ENCODE measurements at regions not wholly inside any gene's neighbourhood (a gene's known extent, or its start where the extent isn't known, plus 50 kb on each side); places are given as distances from the start of the nearest gene placed in this dataset.
"Not testable (repeated sequence)": the region's sequence is repeated elsewhere in the genome, so short reads cannot be mapped to it uniquely, and the experiment has no call there.

- no CpG with 5 or more reads among the region's 5 CpGs for WGBS (ENCODE audit: insufficient coverage, insufficient read length)
- Histone ChIP-seq H3K4me1 (ENCODE audit: control insufficient read depth, insufficient read depth, low read length) (no peaks in the 10 kb centered on the region), H3K4me3 (ENCODE audit: low read length) (no peak overlapping the region), H3K36me3 (ENCODE audit: control insufficient read depth, insufficient read depth, low read length) (no peaks in the 10 kb centered on the region), H3K9me3 (ENCODE audit: control insufficient read depth, insufficient read depth, low read length) (no peaks in the 10 kb centered on the region), H3K27ac (ENCODE audit: low read length) (no peak overlapping the region), H3K27me3 (ENCODE audit: control insufficient read depth, insufficient read depth, low read length) (no peaks in the 10 kb centered on the region)
- DNase-seq (ENCODE audit: low read depth, low spot score), result no peak
These were observed 173.3 kb downstream of the CD83 start for GRCh38 chr6:14290772-14291330.

DNA sequence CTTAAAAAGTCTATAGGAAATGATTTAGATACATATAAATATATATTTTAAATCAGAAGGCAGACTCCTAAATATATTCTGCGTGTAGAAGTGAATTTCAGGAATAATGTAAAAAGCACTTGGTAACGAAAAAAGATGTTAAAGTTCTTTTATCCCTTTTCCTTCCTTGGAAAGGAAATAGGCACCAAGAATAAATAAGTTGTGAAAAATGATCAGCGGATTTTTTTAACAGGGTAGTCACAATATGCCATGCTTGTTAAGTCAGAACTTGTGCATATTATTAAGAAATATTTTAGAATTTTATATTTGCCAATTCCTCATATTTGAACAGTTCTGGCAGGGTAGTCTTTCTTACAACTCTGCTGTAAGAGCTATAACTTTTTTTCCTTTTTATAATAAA lies 173.8 kb downstream of the CD83 start:
- no peak overlapping the region for H3K27ac ChIP-seq (ENCODE audit: low read length)
- H3K4me1 ChIP-seq (ENCODE audit: control insufficient read depth, insufficient read depth, low read length), result no peaks in the 10 kb centered on the region
- H3K36me3 ChIP-seq (ENCODE audit: control insufficient read depth, insufficient read depth, low read length), result no peaks in the 10 kb centered on the region
- no peak for DNase-seq (ENCODE audit: low read depth, low spot score)
- no peaks in the 10 kb centered on the region for H3K9me3 ChIP-seq (ENCODE audit: control insufficient read depth, insufficient read depth, low read length)
- no peak overlapping the region for H3K4me3 ChIP-seq (ENCODE audit: low read length)
- no CpG with 5 or more reads among the region's 3 CpGs for WGBS (ENCODE audit: insufficient coverage, insufficient read length)
- no peaks in the 10 kb centered on the region for H3K27me3 ChIP-seq (ENCODE audit: control insufficient read depth, insufficient read depth, low read length)

- no peak overlapping the region for H3K27ac ChIP-seq (ENCODE audit: low read length)
- DNase-seq (ENCODE audit: low read depth, low spot score), result no peak
- H3K4me3 ChIP-seq (ENCODE audit: low read length), result no peak overlapping the region
- WGBS (ENCODE audit: insufficient coverage, insufficient read length), result no CpG with 5 or more reads among the region's 3 CpGs
- H3K27me3 ChIP-seq (ENCODE audit: control insufficient read depth, insufficient read depth, low read length), result no peaks in the 10 kb centered on the region
- H3K9me3 ChIP-seq (ENCODE audit: control insufficient read depth, insufficient read depth, low read length), result no peaks in the 10 kb centered on the region
- no peaks in the 10 kb centered on the region for H3K4me1 ChIP-seq (ENCODE audit: control insufficient read depth, insufficient read depth, low read length)
- no peaks in the 10 kb centered on the region for H3K36me3 ChIP-seq (ENCODE audit: control insufficient read depth, insufficient read depth, low read length)
These were observed 174.5 kb downstream of the CD83 start for GRCh38 chr6:14292119-14292518.

GRCh38 chr6:14294270-14294951 lies 176.8 kb downstream of the CD83 start:
- Histone ChIP-seq H3K27ac (ENCODE audit: low read length) (peak overlapping the region; percentile 63), H3K4me1 (ENCODE audit: control insufficient read depth, insufficient read depth, low read length) (no peaks in the 10 kb centered on the region), H3K27me3 (ENCODE audit: control insufficient read depth, insufficient read depth, low read length) (no peaks in the 10 kb centered on the region), H3K9me3 (ENCODE audit: control insufficient read depth, insufficient read depth, low read length) (no peaks in the 10 kb centered on the region), H3K36me3 (ENCODE audit: control insufficient read depth, insufficient read depth, low read length) (no peaks in the 10 kb centered on the region), H3K4me3 (ENCODE audit: low read length) (no peak overlapping the region)
- WGBS (ENCODE audit: insufficient coverage, insufficient read length), result no CpG with 5 or more reads among the region's 4 CpGs
- DNase-seq (ENCODE audit: low read depth, low spot score), result no peak

DNA sequence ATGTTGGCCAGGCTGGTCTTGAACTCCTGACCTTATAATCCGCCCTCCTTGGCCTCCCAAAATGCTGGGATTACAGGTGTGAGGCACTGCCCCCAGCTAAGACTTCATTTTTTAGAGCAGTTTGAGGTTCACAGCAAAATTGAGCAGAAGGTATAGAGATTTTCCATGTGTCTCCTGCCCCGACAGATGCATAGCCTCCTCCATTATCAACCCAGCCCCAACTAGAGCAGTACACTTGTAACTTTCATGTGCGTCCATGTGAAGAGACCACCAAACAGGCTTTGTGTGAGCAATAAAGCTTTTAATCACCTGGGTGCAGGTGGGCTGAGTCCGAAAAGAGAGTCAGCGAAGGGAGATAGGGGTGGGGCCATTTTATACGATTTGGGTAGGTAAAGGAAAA lies 179.1 kb downstream of the CD83 start:
- WGBS (ENCODE audit: insufficient coverage, insufficient read length), result no CpG with 5 or more reads among the region's 6 CpGs

GRCh38 chr6:14297118-14297517 lies 179.5 kb downstream of the CD83 start:
- WGBS (ENCODE audit: insufficient coverage, insufficient read length), result no CpG with 5 or more reads among the region's 7 CpGs
- not testable (repeated sequence) for H3K36me3 ChIP-seq (ENCODE audit: control insufficient read depth, insufficient read depth, low read length); H3K4me1 ChIP-seq (ENCODE audit: control insufficient read depth, insufficient read depth, low read length); H3K4me3 ChIP-seq (ENCODE audit: low read length); H3K27ac ChIP-seq (ENCODE audit: low read length); DNase-seq (ENCODE audit: low read depth, low spot score); H3K27me3 ChIP-seq (ENCODE audit: control insufficient read depth, insufficient read depth, low read length); H3K9me3 ChIP-seq (ENCODE audit: control insufficient read depth, insufficient read depth, low read length)

More for the DNA sequence above, 179.1 kb downstream of the CD83 start:
- H3K4me1 ChIP-seq (ENCODE audit: control insufficient read depth, insufficient read depth, low read length); DNase-seq (ENCODE audit: low read depth, low spot score); H3K27me3 ChIP-seq (ENCODE audit: control insufficient read depth, insufficient read depth, low read length); H3K4me3 ChIP-seq (ENCODE audit: low read length); H3K9me3 ChIP-seq (ENCODE audit: control insufficient read depth, insufficient read depth, low read length); H3K27ac ChIP-seq (ENCODE audit: low read length); H3K36me3 ChIP-seq (ENCODE audit: control insufficient read depth, insufficient read depth, low read length): not testable (repeated sequence)

- H3K4me3 ChIP-seq (ENCODE audit: low read length); H3K4me1 ChIP-seq (ENCODE audit: control insufficient read depth, insufficient read depth, low read length); H3K9me3 ChIP-seq (ENCODE audit: control insufficient read depth, insufficient read depth, low read length); H3K27me3 ChIP-seq (ENCODE audit: control insufficient read depth, insufficient read depth, low read length); H3K27ac ChIP-seq (ENCODE audit: low read length); DNase-seq (ENCODE audit: low read depth, low spot score); H3K36me3 ChIP-seq (ENCODE audit: control insufficient read depth, insufficient read depth, low read length): not testable (repeated sequence)
- WGBS (ENCODE audit: insufficient coverage, insufficient read length), result no CpG with 5 or more reads among the region's 16 CpGs
These were observed 182.6 kb downstream of the CD83 start for GRCh38 chr6:14300189-14300588.

- not testable (repeated sequence) for H3K36me3 ChIP-seq (ENCODE audit: control insufficient read depth, insufficient read depth, low read length); DNase-seq (ENCODE audit: low read depth, low spot score); H3K27ac ChIP-seq (ENCODE audit: low read length); H3K4me1 ChIP-seq (ENCODE audit: control insufficient read depth, insufficient read depth, low read length); H3K27me3 ChIP-seq (ENCODE audit: control insufficient read depth, insufficient read depth, low read length); H3K4me3 ChIP-seq (ENCODE audit: low read length); H3K9me3 ChIP-seq (ENCODE audit: control insufficient read depth, insufficient read depth, low read length)
- no CpG with 5 or more reads among the region's 9 CpGs for WGBS (ENCODE audit: insufficient coverage, insufficient read length)
These were observed 183.1 kb downstream of the CD83 start for GRCh38 chr6:14300721-14301120.

DNA sequence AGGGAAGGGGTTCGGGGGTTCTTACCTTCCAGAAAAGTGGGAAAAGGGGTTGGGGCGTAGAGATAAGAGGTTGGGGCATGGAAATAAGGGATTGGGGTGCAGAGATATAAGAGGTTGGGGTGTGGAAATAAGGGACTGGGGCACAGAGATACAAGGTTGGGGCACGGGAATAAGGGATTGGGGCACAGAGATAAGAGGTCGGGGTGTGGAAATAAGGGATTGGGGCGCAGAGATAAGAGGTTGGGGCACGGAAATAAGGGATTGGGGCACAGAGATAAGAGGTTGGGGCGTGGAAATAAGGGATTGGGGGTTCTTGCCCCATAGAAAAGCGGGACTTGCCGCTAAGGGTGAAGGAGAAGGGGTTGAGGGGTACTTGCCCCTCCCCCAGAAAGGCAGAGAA lies 183.9 kb downstream of the CD83 start:
- H3K27ac ChIP-seq (ENCODE audit: low read length); H3K36me3 ChIP-seq (ENCODE audit: control insufficient read depth, insufficient read depth, low read length); H3K4me1 ChIP-seq (ENCODE audit: control insufficient read depth, insufficient read depth, low read length); H3K4me3 ChIP-seq (ENCODE audit: low read length); DNase-seq (ENCODE audit: low read depth, low spot score); H3K9me3 ChIP-seq (ENCODE audit: control insufficient read depth, insufficient read depth, low read length); H3K27me3 ChIP-seq (ENCODE audit: control insufficient read depth, insufficient read depth, low read length): not testable (repeated sequence)
- 90% methylated on average over 1 of the region's 9 CpGs for WGBS (ENCODE audit: insufficient coverage, insufficient read length)

DNA sequence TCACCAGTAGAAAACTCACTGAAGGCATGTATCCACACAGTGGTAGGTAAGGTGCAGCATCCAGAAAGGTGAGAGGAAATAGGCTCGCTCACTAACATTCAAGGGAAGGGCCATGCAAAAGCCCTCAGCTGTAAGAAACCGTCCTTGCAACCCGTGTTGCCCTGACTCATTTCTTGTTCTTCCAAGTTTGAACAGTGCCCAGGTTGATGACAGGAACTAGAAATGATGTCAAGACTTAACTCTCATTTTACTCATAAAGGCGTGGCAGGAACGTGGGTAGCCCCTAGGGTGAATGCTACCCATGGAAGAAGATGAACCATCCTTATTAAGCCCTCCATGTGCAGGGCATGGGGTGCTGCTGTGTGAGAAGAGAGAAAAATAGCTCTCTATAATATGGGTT lies 187.6 kb downstream of the CD83 start:
- DNase-seq (ENCODE audit: low read depth, low spot score), result no peak
- Histone ChIP-seq H3K4me3 (ENCODE audit: low read length) (no peak overlapping the region), H3K36me3 (ENCODE audit: control insufficient read depth, insufficient read depth, low read length) (no peaks in the 10 kb centered on the region), H3K9me3 (ENCODE audit: control insufficient read depth, insufficient read depth, low read length) (no peaks in the 10 kb centered on the region; the same call in 1 of the 2 replicates), H3K27ac (ENCODE audit: low read length) (no peak overlapping the region), H3K4me1 (ENCODE audit: control insufficient read depth, insufficient read depth, low read length) (no peaks in the 10 kb centered on the region), H3K27me3 (ENCODE audit: control insufficient read depth, insufficient read depth, low read length) (no peaks in the 10 kb centered on the region)
- no CpG with 5 or more reads among the region's 5 CpGs for WGBS (ENCODE audit: insufficient coverage, insufficient read length)

DNA sequence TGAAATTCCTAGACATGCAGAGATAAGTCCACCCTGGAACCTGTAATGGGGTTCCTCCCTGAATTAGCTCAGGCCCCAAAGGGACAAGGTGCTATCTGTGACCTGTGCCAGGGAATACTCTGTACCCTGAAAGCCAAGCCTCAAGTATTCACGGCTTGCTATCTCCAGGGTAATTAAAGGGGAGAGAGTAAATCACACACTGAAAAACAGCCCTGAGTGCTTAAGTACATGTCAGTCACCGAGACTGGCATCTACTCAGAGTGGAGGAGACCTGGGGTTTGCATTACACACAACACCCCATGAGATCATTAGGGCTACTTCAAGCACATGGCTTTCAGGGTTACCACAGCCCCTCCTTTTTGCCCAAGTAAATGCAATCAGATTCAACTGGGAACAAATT lies 188.1 kb downstream of the CD83 start:
- no CpG with 5 or more reads among the region's 2 CpGs for WGBS (ENCODE audit: insufficient coverage, insufficient read length)
- no peaks in the 10 kb centered on the region for H3K27me3 ChIP-seq (ENCODE audit: control insufficient read depth, insufficient read depth, low read length)
- H3K9me3 ChIP-seq (ENCODE audit: control insufficient read depth, insufficient read depth, low read length), result no peaks in the 10 kb centered on the region; the same call in 1 of the 2 replicates
- no peaks in the 10 kb centered on the region for H3K36me3 ChIP-seq (ENCODE audit: control insufficient read depth, insufficient read depth, low read length)
- no peaks in the 10 kb centered on the region for H3K4me1 ChIP-seq (ENCODE audit: control insufficient read depth, insufficient read depth, low read length)
- DNase-seq (ENCODE audit: low read depth, low spot score), result no peak
- H3K4me3 ChIP-seq (ENCODE audit: low read length), result no peak overlapping the region
- no peak overlapping the region for H3K27ac ChIP-seq (ENCODE audit: low read length)
